H1 (cell line): ENCODE measurements at regions not wholly inside any gene's neighbourhood (a gene's known extent, or its start where the extent isn't known, plus 50 kb on each side); places are given as distances from the start of the nearest gene placed in this dataset.

Source experiments
- CTCF ChIA-PET: fragments of 300-600 bp; sonication (Branson Sonifier 250); formaldehyde crosslinking; loops from one replicate; lab custom pipeline; 2021; ENCODE audit not compliant: partially characterized antibody; lab: Charles Lee
- POLR2A ChIA-PET: fragments of 300-600 bp; sonication (Branson Sonifier 250); formaldehyde crosslinking; loops from one replicate; lab custom pipeline; 2021; ENCODE audit warnings: inconsistent platforms; ENCODE audit not compliant: partially characterized antibody; lab: Charles Lee
- DNase-seq, 2 experiments: peaks; one replicate each; pipeline versions ENCODE4 v3.0.0 to v3.0.0-alpha.2; 2010 to 2022; ENCODE audit warnings: low spot score in 2 of 2, low read depth in 1 of 2, mixed read lengths in 1 of 2
- FAIRE-seq: peaks from 2 replicates; lab custom pipeline; 2011; peaks lifted over from hg19 to GRCh38; lab: Jason Lieb, UNC
- H2AFZ ChIP-seq: 2 replicates; pipeline ENCODE4 v1.8.1; 2012; ENCODE audit warnings: low read length, inconsistent platforms
- H2AK5ac ChIP-seq: 2 replicates; pipeline ENCODE4 v1.6.1; 2013; ENCODE audit warnings: low read depth, low read length
- H2BK120ac ChIP-seq: replicated peaks from 2 replicates; pipeline ENCODE3; 2013; ENCODE audit warnings: low read depth, low read length, inconsistent platforms
- H2BK12ac ChIP-seq: 2 replicates; pipeline ENCODE4 v1.6.1; 2013; ENCODE audit warnings: low read depth, low read length
- H2BK15ac ChIP-seq: 2 replicates; pipeline ENCODE4 v1.6.1; 2013; ENCODE audit warnings: low read length
- H2BK20ac ChIP-seq: 2 replicates; pipeline ENCODE4 v1.6.1; 2013; ENCODE audit warnings: low read length
- H2BK5ac ChIP-seq: 2 replicates; pipeline ENCODE4 v1.6.1; 2013; ENCODE audit warnings: low read depth, low read length
- H3K14ac ChIP-seq: 2 replicates; pipeline ENCODE4 v1.6.1; 2013; ENCODE audit warnings: inconsistent platforms; ENCODE audit not compliant: insufficient read length
- H3K18ac ChIP-seq: 2 replicates; pipeline ENCODE4 v1.6.1; 2013; ENCODE audit warnings: low read length; ENCODE audit errors: extremely low read depth
- H3K23ac ChIP-seq: 2 replicates; pipeline ENCODE4 v1.6.1; 2013; ENCODE audit warnings: inconsistent platforms; ENCODE audit not compliant: insufficient read length
- H3K23me2 ChIP-seq: 2 replicates; pipeline ENCODE4 v1.6.1; 2013; ENCODE audit warnings: low read depth, low read length
- H3K27ac ChIP-seq: 2 replicates; pipeline ENCODE4 v1.6.1; 2011; ENCODE audit warnings: low read depth, low read length, inconsistent platforms
- H3K27me3 ChIP-seq, 4 experiments: replicated peaks in 1 of 4; 1 replicate in 1 of 4; 2 replicates in 3 of 4; pipeline versions ENCODE4 v1.6.1 to v1.8.1; 2011 to 2013; ENCODE audit warnings: low read length in 3 of 4, mild to moderate bottlenecking in 3 of 4, inconsistent platforms in 2 of 4, mixed read lengths in 2 of 4, moderate library complexity in 1 of 4; ENCODE audit not compliant: control insufficient read depth in 3 of 4, insufficient read depth in 3 of 4; ENCODE audit errors: extremely low read depth in 1 of 4
- H3K36me3 ChIP-seq, 4 experiments: 2 replicates each; pipeline versions ENCODE4 v1.6.1 to v1.8.1; 2011 to 2013; ENCODE audit warnings: mild to moderate bottlenecking in 4 of 4, low read length in 3 of 4, moderate library complexity in 2 of 4, control low read depth in 1 of 4, inconsistent platforms in 1 of 4; ENCODE audit not compliant: insufficient read depth in 4 of 4, control insufficient read depth in 2 of 4
- H3K4ac ChIP-seq: replicated peaks from 2 replicates; pipeline ENCODE3; 2013; ENCODE audit warnings: low read length, low read depth, mixed read lengths, inconsistent platforms; ENCODE audit not compliant: insufficient read length
- H3K4me1 ChIP-seq, 4 experiments: replicated peaks in 1 of 4; 1 replicate in 1 of 4; 2 replicates in 3 of 4; pipeline versions ENCODE4 v1.6.1 to v1.8.1; 2011 to 2013; ENCODE audit warnings: low read length in 3 of 4, inconsistent platforms in 2 of 4, mixed read lengths in 1 of 4; ENCODE audit not compliant: insufficient read depth in 4 of 4, control insufficient read depth in 3 of 4
- H3K4me2 ChIP-seq, 2 experiments: 2 replicates each; pipeline versions ENCODE4 v1.6.1 to v1.8.1; 2011 to 2013; ENCODE audit warnings: low read depth in 2 of 2, low read length in 2 of 2, control low read depth in 1 of 2, inconsistent platforms in 1 of 2, mild to moderate bottlenecking in 1 of 2; ENCODE audit not compliant: insufficient read depth in 1 of 2
- H3K4me3 ChIP-seq, 4 experiments: fragments of 200-600, 300-600 bp in 1 of 4; sonication (generic), shearing (Covaris generic), sonication (Bioruptor Twin) in 1 of 4; 2 replicates each; pipeline versions ENCODE4 v1.5.1 to v1.8.1; 2011 to 2016; ENCODE audit warnings: low read length in 4 of 4, low read depth in 3 of 4, control low read depth in 2 of 4, inconsistent platforms in 2 of 4, mild to moderate bottlenecking in 2 of 4, mixed read lengths in 1 of 4, moderate library complexity in 1 of 4; ENCODE audit not compliant: insufficient read depth in 2 of 4; ENCODE audit errors: extremely low read depth in 1 of 4
- H3K56ac ChIP-seq: replicated peaks from 2 replicates; pipeline ENCODE3; 2013; ENCODE audit warnings: low read depth, mild to moderate bottlenecking, mixed read lengths, low read length, inconsistent platforms; ENCODE audit not compliant: insufficient read length
- H3K79me1 ChIP-seq: 2 replicates; pipeline ENCODE4 v1.6.1; 2013; ENCODE audit warnings: low read depth, low read length, control low read depth
- H3K79me2 ChIP-seq, 2 experiments: 2 replicates each; pipeline versions ENCODE4 v1.6.1 to v1.8.1; 2012 to 2013; ENCODE audit warnings: low read length in 2 of 2, mild to moderate bottlenecking in 2 of 2, inconsistent platforms in 1 of 2; ENCODE audit not compliant: insufficient read depth in 2 of 2, control insufficient read depth in 1 of 2
- H3K9ac ChIP-seq, 4 experiments: replicated peaks in 1 of 4; 1 replicate in 1 of 4; 2 replicates in 3 of 4; pipeline versions ENCODE4 v1.6.1 to v1.8.1; 2011 to 2013; ENCODE audit warnings: low read depth in 3 of 4, low read length in 3 of 4, control low read depth in 2 of 4, mild to moderate bottlenecking in 2 of 4, moderate library complexity in 2 of 4, inconsistent platforms in 1 of 4; ENCODE audit errors: extremely low read depth in 1 of 4
- H3K9me3 ChIP-seq, 2 experiments: 2 replicates each; pipeline versions ENCODE4 v1.6.1 to v1.8.1; 2012 to 2013; ENCODE audit warnings: mild to moderate bottlenecking in 2 of 2, moderate library complexity in 2 of 2, control low read depth in 1 of 2, inconsistent platforms in 1 of 2, low read depth in 1 of 2, low read length in 1 of 2, mixed read lengths in 1 of 2; ENCODE audit not compliant: insufficient read depth in 2 of 2
- H4K20me1 ChIP-seq, 2 experiments: replicated peaks in 1 of 2; 2 replicates each; pipeline versions ENCODE3 to v1.8.1; 2011 to 2013; ENCODE audit warnings: inconsistent platforms in 2 of 2, low read length in 2 of 2, mild to moderate bottlenecking in 1 of 2; ENCODE audit not compliant: insufficient read depth in 2 of 2, control insufficient read depth in 1 of 2
- H4K5ac ChIP-seq: 2 replicates; pipeline ENCODE4 v1.6.1; 2013; ENCODE audit warnings: low read length, low read depth, mixed read lengths, inconsistent platforms; ENCODE audit not compliant: insufficient read length
- H4K8ac ChIP-seq: 2 replicates; pipeline ENCODE4 v1.8.0; 2013; ENCODE audit warnings: mild to moderate bottlenecking, moderate library complexity, low read length, inconsistent platforms; ENCODE audit not compliant: insufficient read depth; ENCODE audit errors: extremely low read depth
- H4K91ac ChIP-seq: replicated peaks from 2 replicates; pipeline ENCODE3; 2013; ENCODE audit warnings: low read length, mixed read lengths, inconsistent platforms; ENCODE audit not compliant: insufficient read length
- ASH2L ChIP-seq: fragments of 200-600, 300-600 bp; sonication (generic); IDR thresholded peaks from one replicate; pipeline ENCODE4 v1.7.1; 2017; ENCODE audit warnings: low read length
- BACH1 ChIP-seq: IDR thresholded peaks from 2 replicates; pipeline ENCODE4 v1.6.1; 2012; ENCODE audit warnings: low read length, improper control_type of control experiment
- CREB1 ChIP-seq: IDR thresholded peaks from 2 replicates; pipeline ENCODE4 v1.6.1; 2012; ENCODE audit warnings: inconsistent platforms
- GABPA ChIP-seq: IDR thresholded peaks from 2 replicates; pipeline ENCODE4 v1.6.1; 2011; ENCODE audit warnings: mild to moderate bottlenecking, low read length, moderate library complexity, borderline replicate concordance; ENCODE audit not compliant: insufficient read depth
- GTF2F1 ChIP-seq: IDR thresholded peaks from 2 replicates; pipeline ENCODE4 v1.6.1; 2012; ENCODE audit warnings: low read depth, low read length, improper control_type of control experiment, borderline replicate concordance
- HDAC2 ChIP-seq, 2 experiments: fragments of 300-600 bp in 1 of 2; sonication (generic) in 1 of 2; IDR thresholded peaks; 2 replicates each; pipeline ENCODE4 v1.6.1; 2011 to 2012; ENCODE audit warnings: low read depth in 2 of 2, low read length in 2 of 2, mild to moderate bottlenecking in 2 of 2, moderate library complexity in 2 of 2, borderline replicate concordance in 1 of 2, inconsistent platforms in 1 of 2
- SIRT6 ChIP-seq: IDR thresholded peaks from one replicate; pipeline ENCODE4 v1.7.1; 2012; ENCODE audit warnings: low read length, inconsistent platforms
- SP4 ChIP-seq: IDR thresholded peaks from 2 replicates; pipeline ENCODE4 v1.6.1; 2012; ENCODE audit warnings: low read length, inconsistent platforms
- TAF7 ChIP-seq: optimal IDR thresholded peaks from 2 replicates; pipeline ENCODE3; 2011; ENCODE audit warnings: low read depth, mild to moderate bottlenecking, inconsistent platforms, low read length, moderate library complexity, borderline replicate concordance
- WGBS, 2 experiments: shearing (Covaris generic) in 1 of 2; methylation state at CpG; one replicate each; pipeline versions ENCODE4 v1.1.6 to v1.1.7; 2013 to 2015; ENCODE audit warnings: low lambda C conversion rate in 2 of 2, mixed read lengths in 2 of 2, inconsistent platforms in 1 of 2, low coverage in 1 of 2, missing lambda C conversion rate in 1 of 2; ENCODE audit not compliant: insufficient replicate concordance in 2 of 2, insufficient coverage in 1 of 2, insufficient read length in 1 of 2; ENCODE audit errors: extremely low coverage in 1 of 2, missing lambda C conversion rate in 1 of 2; 5-methylcytosine and 5-hydroxymethylcytosine counted together

GRCh38 chr6:16921399-16922110 lies 160.3 kb upstream of the ATXN1 start:
- H4K91ac ChIP-seq, result no peak overlapping the region
- H4K5ac ChIP-seq, result no peak overlapping the region
- WGBS, 2 experiments, result 82% methylated on average over 6 of the region's 6 CpGs; no CpG with 5 or more reads in 1 of the 2 experiments
- H2AFZ ChIP-seq, result no peak overlapping the region
- H3K4me3 ChIP-seq, result no peak overlapping the region
- H3K23me2 ChIP-seq, result no peaks in the 10 kb centered on the region; the same call in 1 of the 2 replicates
- no peak overlapping the region for H3K4ac ChIP-seq
- no peak overlapping the region for H3K18ac ChIP-seq
- no peak for TF ChIP-seq BACH1
- no peak for TF ChIP-seq HDAC2 (IDR thresholded peaks at IDR 0.05; ENCODE audit: borderline replicate concordance in 1 of 2, low read depth in 2 of 2, low read length in 2 of 2)
- no peak for TF ChIP-seq GABPA
- TF ChIP-seq SP4, result no peak
- TF ChIP-seq CREB1, result no peak
- TF ChIP-seq GTF2F1, result no peak
- TF ChIP-seq SIRT6, result no peak
- no peak for TF ChIP-seq ASH2L
- TF ChIP-seq TAF7, result no peak
- H4K20me1 ChIP-seq, result no peaks in the 10 kb centered on the region
- no peaks in the 10 kb centered on the region for H3K36me3 ChIP-seq
- no peak for FAIRE-seq
- no peak overlapping the region for H2AK5ac ChIP-seq
- no peak overlapping the region for H3K4me2 ChIP-seq
- H3K79me2 ChIP-seq, result no peaks in the 10 kb centered on the region
- ChIA-PET POLR2A (no interaction called here), CTCF (interaction anchor here (0.7 to 1.8 kb wide), 7 partner anchors 8 to 47 kb away, joined by 3 to 7 read pairs (median 3); no protein-coding TSS in a partner anchor)
- H2BK5ac ChIP-seq, result no peak overlapping the region
- no peaks in the 10 kb centered on the region for H3K27me3 ChIP-seq
- H3K27ac ChIP-seq, result no peak overlapping the region
- H4K8ac ChIP-seq, result no peak overlapping the region
- peaks cover 0 to 3% (median 0%) of the 10 kb centered on the region in 4 experiments; a peak in 1 of 7 replicates for H3K4me1 ChIP-seq
- H2BK20ac ChIP-seq, result no peak overlapping the region
- H2BK12ac ChIP-seq, result no peak overlapping the region
- no peaks in the 10 kb centered on the region for H3K9me3 ChIP-seq
- H2BK15ac ChIP-seq, result no peak overlapping the region
- H3K79me1 ChIP-seq, result no peaks in the 10 kb centered on the region
- H3K14ac ChIP-seq, result no peak overlapping the region
- no peak overlapping the region for H3K23ac ChIP-seq
- H3K9ac ChIP-seq, result no peak overlapping the region
- DNase-seq, result no peak
- no peak overlapping the region for H3K56ac ChIP-seq
- no peak overlapping the region for H2BK120ac ChIP-seq
